ENCODE measurements at regions not wholly inside any gene's neighbourhood (a gene's known extent, or its start where the extent isn't known, plus 50 kb on each side); places are given as distances from the start of the nearest gene placed in this dataset.

DNA sequence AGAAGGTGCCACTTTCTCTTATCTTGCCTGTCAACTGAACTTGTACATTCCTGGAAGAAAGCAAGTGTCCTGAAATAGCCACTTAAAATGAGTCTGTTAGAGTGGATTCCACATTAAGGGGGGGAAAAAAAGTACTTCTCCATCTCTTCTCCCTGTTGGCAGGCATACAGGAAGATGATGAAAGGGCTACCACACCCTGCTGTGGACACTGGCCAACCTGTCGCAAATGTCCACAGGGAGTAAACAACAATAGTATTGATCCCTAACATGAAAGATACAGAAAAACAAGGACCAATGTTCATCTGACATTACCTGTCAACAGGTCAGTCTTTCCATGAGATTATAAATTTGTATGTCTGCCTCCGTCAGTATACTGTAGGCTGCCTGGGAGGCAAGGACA lies 265.1 kb upstream of the MAP3K1 start:
- no peak for DNase-seq (ENCODE audit: low read depth in 3 of 3)

DNA sequence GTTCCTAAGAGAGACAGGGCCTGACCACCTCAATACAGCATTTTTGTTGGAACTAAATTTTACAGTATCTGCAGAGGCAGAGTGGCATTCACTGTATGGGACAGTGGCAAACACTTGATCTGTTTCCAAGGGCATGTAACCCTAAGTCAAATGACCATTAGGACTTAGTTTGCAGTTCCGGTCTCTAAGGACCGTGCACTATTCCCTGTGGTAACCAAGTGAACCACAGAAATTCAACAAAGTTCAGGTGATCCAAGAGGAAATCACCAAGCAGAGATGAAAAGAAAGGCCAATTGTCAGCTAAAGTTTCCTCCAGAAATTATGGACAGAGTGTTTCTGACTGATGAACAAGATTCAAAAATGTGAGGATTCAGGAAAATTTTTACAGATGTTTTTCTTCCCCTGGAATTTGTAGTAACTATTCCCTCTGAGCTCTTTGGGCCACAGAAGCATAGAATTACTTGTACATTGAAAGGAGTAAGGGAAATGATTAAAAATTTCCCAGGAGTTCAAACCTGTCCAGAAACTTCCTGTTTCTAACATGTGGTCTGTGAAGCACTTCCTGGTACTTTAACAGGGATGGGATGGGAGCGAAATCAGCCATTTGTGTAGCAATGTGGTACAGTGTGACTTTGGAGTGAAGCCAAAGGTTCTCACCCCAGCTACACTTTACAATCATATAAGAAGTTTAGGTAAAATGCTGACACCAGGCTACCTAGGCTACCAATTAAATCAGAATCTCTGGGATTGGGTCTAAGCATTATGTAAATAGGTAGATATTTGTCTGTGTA lies 266.1 kb upstream of the MAP3K1 start:
- DNase-seq (ENCODE audit: low read depth in 3 of 3) = no peak

DNA sequence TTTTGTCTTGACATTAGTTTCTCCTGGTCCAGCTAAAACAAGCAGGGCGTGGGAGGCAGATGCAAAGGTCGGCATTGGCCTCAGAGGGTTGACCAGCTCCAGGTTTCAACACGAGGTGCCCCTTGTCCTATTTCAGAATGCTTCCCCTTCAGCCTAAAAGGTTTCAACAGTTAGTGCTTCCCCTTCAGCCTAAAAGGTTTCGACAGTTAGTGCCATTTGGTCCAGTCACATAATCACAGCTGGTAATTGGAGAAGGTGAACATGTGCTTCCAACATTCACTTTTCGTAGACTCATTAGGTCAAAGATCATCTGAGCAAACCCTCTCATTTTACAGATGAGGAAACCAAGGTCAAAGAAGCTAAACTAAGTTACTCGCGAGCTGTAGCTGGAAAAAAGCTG lies 270.3 kb upstream of the MAP3K1 start:
- no peak for DNase-seq (ENCODE audit: low read depth in 3 of 3)

DNA sequence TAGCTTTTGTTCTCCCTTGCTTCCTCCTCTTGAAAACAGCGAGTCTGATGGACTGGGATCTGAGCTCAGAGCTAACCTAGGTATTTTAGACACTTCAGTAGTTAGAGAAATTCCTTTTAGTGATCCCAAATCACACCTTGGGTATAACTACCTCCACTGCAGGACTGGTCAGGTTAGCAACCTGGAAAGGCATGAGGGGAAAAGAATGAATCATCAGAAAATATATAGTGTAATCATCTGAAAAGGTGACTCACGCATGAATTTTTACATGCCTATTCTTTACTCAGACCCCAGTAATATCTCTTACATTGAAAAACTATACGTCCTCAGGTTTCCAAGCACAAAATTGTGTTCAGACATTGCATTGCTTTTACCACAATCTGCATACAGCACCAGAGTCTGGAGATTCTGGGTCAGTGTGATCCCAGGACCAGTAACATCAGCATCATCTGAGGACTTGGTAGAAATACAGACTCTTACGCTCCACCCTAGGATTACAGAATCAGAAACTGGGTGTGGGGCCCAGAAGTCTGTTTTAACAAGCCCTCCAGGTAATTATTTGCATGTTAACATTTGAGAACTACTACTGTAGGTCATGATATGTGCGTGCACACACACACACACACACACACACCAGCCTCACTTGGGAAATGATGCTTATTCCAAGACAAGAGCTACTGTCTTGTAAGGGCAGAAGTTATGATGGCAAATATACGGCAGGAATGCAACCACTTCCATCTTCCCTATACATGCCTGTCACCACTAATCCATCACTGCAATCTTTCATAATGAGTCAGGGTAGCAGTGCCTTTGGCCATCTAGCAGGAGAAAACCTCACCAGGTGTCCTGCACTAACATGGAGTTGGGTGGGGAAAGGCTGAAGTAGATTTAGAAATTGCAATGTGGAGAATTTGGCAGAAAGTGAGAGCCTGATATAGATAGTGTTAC lies 271.6 kb upstream of the MAP3K1 start:
- DNase-seq (ENCODE audit: low read depth in 3 of 3) = no peak

DNA sequence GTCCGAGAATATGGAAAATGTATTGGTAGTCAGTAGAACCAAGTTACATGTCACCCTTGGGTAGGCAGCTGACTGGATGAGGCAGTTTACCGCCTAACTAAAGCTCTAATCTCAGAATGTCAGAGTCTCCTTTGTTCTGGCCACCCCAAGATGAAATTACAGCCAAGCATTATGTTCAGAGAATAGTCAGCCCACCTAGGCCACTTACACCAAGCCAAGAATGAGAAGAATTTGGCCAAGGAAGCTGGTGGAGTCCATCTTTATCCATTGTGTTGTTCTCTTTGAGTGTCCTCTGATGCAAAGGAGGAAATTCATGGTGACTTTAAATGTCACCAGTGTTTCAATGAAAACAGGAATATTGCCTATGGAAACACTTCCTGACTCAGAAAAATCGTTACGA lies 275.1 kb upstream of the MAP3K1 start:
- no peak for DNase-seq (ENCODE audit: low read depth in 3 of 3)

DNA sequence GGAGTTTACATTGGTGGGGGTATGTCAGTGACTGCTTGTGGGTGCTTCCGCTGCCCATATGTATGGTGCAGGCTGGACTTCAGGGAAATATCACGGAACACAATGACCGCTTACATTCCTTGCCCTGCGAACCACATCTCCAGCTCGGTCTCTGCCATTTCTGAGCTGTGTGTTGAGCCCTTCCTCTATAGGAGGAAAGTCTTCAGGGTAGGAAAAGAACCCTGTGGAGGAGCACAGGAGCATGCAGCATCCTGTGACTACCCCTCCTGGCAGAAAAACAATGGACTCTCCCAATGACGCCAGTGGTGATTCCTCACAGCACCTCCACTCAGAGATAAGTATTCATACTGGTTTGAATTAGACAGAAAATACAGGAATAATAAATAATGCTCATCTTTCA lies 276.8 kb upstream of the MAP3K1 start:
- no peak for DNase-seq (ENCODE audit: low read depth in 3 of 3)

DNA sequence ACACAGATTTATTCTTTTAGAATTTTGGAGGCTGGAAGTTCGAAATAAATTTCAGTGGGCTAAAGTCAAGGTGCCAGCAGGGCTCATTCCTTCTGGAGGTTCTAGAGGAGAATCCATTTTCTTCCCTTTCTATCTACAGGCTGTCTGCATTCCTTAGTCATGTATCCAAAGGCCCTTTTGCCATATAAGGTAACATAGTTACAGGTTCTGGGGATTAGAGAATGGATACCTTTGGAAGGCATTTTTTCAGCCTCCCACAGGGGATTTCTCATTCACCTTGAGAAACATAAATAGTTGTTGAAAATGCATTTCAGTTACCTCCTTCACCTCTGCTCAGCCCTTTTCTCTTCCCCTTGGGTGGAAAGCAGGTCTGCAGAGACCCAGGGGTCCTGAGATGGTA lies 280.0 kb upstream of the MAP3K1 start:
- no peak for DNase-seq (ENCODE audit: low read depth in 3 of 3)

DNA sequence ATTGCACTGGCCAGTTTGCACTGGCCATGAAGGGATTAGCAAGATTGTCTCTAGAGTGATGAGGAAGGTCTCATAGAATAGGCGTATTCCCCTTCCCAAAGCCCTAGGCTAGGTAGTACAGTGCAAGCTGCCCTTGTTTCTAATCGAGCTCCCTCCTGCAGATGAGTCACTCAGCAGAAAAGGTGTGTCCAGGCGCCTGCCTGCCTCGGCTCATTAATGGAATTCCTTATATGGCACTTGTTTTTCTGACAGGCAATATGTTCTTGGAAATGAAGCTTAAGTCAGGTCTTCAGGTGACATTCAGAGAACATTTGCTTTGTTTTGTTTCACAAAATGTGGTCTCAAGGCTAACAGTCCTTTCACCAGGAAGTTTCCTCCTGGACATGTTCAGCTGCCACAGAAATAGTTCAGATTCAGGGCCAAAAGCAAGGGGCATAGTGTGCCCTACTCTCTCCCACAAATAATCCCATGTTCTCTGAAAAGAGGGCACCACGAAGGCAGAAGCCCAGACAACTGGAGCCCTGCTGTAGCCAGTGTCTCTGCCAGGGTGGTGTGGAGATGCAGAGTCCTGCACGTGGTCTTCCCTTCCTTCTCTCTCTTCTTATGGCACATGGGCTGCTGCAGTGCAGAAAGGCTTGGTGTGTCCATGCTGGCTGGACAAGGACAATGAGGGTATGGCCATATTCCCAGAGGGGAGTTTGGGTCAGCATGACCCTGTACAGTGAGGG lies 281.1 kb upstream of the MAP3K1 start:
- DNase-seq (ENCODE audit: low read depth in 3 of 3) = peak in 1 of 3 experiments; percentile 12

DNA sequence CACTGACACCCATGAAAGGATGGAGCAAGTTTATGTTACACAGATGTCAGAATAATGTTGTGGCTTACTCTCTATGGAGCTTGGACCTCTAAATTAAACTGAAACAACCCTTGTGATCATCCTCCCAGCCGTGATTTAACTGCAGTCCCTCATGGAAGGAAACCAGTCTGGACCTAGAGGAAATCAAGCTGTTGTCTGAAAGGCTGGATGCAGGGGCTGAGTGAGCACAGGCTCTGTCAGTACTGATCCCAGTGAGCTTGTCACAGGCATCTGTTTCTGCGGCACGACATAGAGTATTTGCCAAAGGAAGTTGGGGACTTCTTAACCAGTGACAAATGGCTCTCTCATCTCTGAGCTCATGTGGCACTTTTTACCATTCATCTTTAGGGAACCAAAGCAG lies 282.9 kb upstream of the MAP3K1 start:
- no peak for DNase-seq (ENCODE audit: low read depth in 3 of 3)

DNA sequence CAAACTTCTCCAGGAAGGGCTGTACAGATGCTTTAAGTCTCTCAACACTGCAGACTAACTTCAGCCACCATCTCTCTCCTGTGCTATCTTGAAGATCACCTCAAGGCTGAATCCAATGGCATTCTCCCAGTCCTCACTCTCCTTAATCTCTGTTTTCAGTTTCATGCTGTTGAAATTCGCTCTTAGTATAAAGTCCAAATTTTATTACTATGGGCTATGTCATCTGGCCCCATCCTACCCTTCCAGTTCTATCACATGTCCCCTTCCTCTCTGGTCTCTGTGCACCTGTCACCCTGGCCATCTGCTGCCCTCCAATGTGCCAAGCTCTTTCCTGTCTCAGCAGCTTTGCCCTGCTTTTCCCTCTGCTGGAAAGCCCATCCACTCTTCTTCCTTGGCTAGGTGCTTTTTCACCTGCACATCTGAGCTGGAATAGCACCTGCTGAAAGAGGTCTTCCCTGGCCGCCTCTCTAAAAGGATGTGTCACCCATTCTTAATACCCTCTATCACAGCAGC lies 284.7 kb upstream of the MAP3K1 start:
- DNase-seq (ENCODE audit: low read depth in 3 of 3) = no peak

DNA sequence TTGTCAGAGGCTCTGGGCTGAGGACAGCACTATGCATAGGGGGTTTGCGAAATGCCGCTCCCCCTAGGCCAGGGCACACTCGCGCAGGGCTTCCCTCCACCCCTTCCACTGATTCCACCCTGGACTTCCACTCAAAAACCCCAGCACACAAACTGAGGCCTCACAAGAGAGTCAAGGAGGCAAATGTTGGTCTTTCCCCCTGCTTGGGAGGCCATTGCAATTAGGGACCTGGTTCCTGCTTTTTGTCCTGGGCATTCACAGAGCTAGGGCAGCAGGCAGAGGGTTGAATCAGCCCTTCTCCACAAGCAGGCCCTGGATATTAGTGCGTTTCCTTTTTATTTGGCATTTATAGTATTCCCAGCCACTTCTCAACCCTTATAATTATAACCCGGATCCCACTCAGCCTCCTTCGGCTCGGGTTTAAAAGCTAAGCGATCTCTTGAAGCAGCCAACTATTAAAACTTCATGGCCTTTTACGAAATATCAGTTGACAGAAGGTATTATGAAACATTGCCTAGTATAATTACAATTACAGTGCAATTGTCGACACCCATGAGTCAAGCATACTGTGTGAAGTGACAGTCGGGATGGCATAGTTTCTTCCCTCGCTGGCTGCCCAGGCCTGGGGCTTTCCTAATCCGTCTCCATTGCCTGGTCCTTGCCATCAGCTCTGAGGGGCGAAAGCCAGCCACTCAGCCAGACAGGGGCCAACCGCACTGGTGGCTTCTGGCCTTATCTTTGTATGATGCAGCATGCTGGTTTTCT lies 285.5 kb upstream of the MAP3K1 start:
- DNase-seq (ENCODE audit: low read depth in 3 of 3) = no peak

DNA sequence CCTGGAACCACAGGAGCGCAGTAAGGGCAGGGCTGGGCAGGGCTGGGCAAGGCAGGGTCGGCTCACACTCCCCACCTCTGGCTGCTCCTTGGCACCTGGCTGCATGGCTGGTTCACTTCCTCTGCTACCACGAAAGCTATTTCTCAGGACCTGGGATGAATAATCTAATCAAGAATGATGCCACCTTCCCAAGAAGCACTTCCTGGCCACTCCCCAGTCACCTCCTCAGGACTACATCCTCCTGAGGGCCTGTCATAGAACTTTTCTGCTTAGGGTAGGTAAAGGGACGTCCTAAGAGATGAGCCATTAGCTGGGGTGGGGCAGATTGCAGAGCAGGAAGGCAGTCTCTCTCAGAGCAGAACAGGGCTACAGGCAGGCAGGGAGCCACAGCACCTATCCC lies 288.2 kb upstream of the MAP3K1 start:
- no peak for DNase-seq (ENCODE audit: low read depth in 3 of 3)

DNA sequence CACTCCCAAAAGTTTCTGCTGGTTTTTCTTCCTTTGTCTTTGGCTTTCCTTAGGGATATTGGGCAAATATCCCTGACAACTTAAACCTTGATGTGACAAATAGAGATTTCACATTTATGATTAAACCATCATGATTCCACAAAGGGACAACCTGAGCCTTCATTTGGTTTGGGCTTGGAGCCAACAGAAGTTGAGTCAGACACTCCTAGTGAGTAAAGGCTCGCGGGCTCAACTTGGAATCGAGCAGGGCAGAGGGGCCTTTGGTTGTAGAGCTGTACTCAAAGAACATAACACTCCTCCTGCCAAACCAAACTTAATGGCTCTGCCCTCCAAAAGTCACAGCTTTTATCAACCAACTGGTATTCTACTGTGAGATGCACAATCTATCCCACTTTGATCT lies 290.2 kb upstream of the MAP3K1 start:
- no peak for DNase-seq (ENCODE audit: low read depth in 3 of 3)

DNA sequence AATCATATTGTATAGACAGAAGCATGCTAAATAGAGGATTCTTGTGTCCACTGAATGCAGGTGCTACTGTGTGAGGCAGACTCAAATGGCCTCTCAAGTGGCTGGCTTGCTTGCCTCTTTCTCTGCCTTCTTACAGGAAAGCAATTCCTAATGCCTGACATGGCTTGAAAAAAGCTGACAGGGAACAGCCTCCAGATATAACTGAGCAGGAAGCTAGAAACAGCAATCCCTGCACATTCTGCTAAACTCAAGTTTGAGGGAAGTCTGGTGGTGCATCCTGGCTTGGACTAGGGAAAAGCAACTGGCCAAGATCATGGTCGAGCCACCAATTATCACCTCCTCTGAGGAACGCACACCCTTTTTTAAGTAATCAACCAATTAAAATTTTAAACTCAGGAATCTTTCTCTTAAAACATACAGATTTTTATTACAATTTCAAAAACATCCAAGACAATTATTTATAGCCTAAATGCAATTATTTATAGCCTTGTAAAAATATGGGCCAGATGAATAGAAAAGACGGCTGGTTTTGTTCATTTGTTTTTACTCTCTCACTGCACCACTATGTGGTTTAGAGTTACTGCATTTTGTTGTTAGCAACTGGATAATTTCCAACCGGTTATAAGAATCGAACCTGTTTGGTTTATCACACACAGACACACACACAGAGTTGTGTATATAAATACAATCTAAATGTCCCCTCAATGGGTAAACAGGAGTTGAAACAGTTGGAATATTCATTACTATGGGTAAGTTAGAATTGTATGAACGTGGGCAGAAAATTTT lies 290.9 kb upstream of the ANKRD55 start:
- DNase-seq (ENCODE audit: low read depth in 3 of 3) = no peak

DNA sequence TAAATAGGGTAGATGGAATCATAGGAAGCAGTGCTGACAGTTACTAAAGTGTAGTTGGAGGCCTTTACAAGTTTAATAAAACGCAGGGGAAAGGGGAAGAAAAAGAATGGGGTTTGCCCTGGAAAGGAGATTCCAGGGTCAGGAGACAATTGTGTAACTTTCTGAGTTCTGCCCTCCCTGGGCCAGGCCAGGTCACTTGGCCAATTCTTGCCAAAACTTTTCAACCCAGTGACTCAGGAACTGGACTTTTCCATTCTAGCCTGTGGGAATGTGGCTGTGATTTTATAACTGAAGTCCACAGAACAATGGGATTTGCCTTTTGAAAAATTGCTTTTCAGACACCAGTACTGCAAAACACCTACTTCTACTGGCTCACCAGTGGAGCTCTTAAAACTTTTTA lies 289.8 kb upstream of the ANKRD55 start:
- DNase-seq (ENCODE audit: low read depth in 3 of 3) = no peak

DNA sequence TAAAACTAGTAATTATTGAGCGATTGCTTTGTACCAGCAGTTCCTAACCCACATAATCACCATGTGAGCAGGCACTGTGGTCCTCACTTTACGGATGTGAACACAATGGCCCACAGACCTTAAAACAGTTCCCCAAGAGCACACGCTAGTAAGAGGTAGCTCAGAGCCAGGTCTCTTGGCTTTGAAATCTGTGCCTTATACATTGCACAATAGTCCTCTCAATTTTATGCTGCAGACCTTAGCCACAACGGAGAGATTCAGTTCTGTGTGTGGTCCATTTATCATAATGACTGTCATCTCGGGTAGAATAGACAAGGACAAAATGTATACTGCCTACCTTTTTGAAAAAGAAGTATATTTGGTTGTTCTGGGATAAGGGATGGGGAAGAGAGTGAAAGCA lies 289.0 kb upstream of the ANKRD55 start:
- no peak for DNase-seq (ENCODE audit: low read depth in 3 of 3)

DNA sequence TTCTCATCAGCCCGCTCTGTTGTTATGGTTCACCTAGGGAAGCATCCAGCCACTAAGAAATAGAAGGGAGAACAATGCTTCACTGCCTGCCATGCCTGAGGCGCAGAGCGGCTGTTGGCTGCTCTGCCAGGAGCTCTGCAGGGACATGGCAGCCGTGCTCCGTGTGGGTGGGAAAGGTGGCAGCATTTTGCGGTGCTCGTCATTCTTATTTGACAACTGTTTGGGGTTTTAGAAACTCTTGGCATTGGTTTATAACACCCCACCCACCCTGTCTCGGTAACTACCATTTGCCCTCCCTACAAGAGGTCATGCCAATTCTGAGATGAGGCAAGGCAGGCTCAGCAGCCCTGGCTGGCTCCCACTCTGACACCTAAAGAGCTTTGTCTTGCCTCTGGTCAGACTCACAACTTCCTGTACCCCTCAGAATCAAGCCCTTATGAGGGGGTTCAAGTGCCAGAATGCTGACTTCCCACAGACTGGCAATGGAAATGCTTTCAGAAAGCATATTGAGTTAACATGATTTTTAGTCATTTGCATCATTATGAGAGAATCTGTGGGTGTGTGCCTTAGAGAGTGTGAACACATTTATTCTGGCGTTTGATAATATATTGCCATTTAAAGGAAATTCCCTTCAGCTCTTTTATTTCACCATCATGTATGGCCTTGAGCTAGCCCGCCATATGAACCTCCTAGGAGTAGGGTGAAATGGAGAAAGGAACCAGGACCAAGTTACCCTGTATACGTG lies 288.0 kb upstream of the ANKRD55 start:
- no peak for DNase-seq (ENCODE audit: low read depth in 3 of 3)

DNA sequence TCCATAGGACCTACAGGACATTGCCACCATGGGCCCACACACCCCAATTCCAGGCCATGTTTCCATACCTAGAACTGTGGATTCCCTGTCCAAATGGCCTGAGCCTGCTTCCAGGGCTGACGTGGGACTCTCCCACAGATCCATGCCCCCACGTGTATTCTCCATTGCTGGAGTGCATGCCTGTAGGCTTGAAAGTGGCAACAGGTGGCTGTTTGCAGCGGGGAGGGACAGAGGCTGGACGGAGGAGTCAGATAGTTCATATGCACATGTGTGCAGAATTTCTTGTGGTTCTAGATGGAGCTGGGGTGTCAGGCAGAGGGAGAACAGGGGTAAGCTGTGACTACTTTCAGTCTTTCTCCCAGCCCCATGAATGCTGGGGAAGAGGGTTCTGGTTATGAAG lies 285.7 kb upstream of the ANKRD55 start:
- no peak for DNase-seq (ENCODE audit: low read depth in 3 of 3)

DNA sequence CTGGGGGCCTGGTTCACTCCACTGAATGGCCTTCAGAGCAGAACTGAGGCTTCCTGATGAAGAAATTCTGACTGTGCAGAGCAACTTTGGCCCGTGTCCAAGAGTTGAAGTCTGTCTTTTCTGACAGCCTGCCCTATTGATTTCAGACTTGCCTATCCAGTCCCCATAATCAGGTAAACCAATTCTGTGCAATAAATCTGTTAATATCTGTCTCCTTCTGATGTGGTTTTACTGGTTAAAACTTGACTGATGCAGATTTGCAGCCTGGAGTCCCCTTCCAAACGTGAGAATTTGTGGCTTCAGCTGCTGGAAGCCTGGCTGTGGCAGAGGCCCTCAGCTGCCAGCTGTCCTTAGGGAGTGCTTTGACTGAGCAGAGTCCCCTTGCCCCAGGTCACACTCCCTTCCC lies 283.9 kb upstream of the ANKRD55 start:
- no peak for DNase-seq (ENCODE audit: low read depth in 3 of 3)

DNA sequence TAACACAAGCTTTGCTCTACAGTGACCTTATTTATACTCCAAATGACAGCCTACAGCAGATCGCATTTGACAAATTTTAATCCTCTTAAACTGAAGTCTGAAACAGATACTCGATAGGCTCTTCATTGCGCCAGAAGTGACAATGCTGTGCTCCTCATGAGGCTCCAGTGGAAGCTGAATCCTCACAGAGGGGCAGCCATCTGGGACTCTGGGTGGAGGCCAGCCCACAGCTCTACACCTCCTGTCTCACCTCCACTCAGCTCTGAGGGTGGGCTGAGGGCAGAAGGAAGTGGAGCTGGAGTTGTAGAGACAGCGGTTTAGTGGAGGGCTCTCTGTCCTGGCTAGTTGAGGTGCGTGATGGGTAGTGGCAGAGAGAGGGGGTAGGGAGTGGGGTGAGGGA lies 283.3 kb upstream of the ANKRD55 start:
- no peak for DNase-seq (ENCODE audit: low read depth in 3 of 3)
